Subcutaneous abdominal adipose tissue (tissue), 5 donors: ENCODE measurements at regions not wholly inside any gene's neighbourhood (a gene's known extent, or its start where the extent isn't known, plus 50 kb on each side); places are given as distances from the start of the nearest gene placed in this dataset.

Experiments
- H3K27ac ChIP-seq: one replicate; pipeline ENCODE4 v1.7.0; 2013; ENCODE audit warnings: low read depth, mild to moderate bottlenecking, inconsistent platforms, low read length, moderate library complexity
- H3K27me3 ChIP-seq, 5 donors: one replicate each; pipeline ENCODE4 v1.7.0; 2013; ENCODE audit warnings: low read length in 5 of 5, inconsistent platforms in 1 of 5; ENCODE audit not compliant: control insufficient read depth in 5 of 5, insufficient read depth in 4 of 5
- H3K36me3 ChIP-seq, 5 donors: one replicate each; pipeline ENCODE4 v1.7.0; 2013; ENCODE audit warnings: low read length in 5 of 5; ENCODE audit not compliant: control insufficient read depth in 5 of 5, insufficient read depth in 5 of 5
- H3K4me1 ChIP-seq, 5 donors: one replicate each; pipeline ENCODE4 v1.7.0; 2013; ENCODE audit warnings: low read length in 5 of 5, mild to moderate bottlenecking in 3 of 5, moderate library complexity in 1 of 5; ENCODE audit not compliant: control insufficient read depth in 5 of 5, insufficient read depth in 5 of 5
- H3K4me3 ChIP-seq, 5 donors: one replicate each; pipeline ENCODE4 v1.7.0; 2013; ENCODE audit warnings: low read length in 5 of 5, low read depth in 1 of 5
- H3K9ac ChIP-seq, 5 donors: one replicate each; pipeline ENCODE4 v1.7.0; 2013; ENCODE audit warnings: low read length in 5 of 5, mild to moderate bottlenecking in 4 of 5, moderate library complexity in 3 of 5
- H3K9me3 ChIP-seq, 5 donors: one replicate each; pipeline ENCODE4 v1.7.0; 2013; ENCODE audit warnings: low read length in 5 of 5; ENCODE audit not compliant: control insufficient read depth in 5 of 5
- donor health status: healthy.
- donor health status: healthy.
- donor health status: healthy.
- donor health status: healthy.
- donor health status: healthy.

DNA sequence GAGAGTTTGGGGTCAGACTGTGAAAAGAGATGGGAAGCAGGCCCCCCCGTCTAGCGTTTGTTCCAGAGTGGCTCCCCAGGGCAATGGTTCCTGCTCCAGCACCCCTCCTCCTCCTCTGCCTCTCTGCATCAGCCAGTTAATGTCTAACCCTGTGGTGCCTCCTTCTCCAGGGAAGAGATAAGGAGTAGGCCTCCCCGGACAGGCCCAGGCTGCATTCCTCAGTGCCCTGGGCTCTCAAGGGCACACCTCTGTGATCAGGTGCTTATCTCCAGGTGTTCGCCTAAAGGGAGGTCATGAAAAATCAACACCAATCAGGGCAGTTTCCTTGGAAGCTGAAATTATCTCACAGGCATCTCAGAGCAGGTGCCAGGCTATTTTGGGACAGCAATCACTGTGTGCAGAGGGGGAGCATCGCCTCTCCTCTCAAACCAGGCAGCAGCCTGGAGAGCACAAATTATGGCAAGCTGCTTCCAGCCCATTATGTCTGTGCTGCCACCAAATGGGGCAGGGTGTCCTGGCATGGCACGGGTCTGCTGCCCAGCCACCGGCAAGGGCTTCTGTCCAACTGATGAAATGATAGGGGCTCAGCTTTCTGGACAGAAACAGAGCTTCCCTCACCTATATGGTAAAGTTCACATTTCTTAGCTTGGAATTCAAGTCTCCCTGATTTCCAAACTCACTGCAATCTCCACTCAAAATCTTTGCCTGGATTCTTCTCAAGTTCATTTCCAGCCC lies 255.8 kb upstream of the SLC14A2 start:
- Histone ChIP-seq H3K36me3 (no peaks in the 10 kb centered on the region), H3K27ac (peak overlapping the region; percentile 83), H3K9me3 (no peaks in the 10 kb centered on the region), H3K4me3 (no peak overlapping the region), H3K27me3 (no peaks in the 10 kb centered on the region), H3K9ac (no peak overlapping the region), H3K4me1 (peaks cover 7 to 56% (median 31%) of the 10 kb centered on the region in 5 donors)

DNA sequence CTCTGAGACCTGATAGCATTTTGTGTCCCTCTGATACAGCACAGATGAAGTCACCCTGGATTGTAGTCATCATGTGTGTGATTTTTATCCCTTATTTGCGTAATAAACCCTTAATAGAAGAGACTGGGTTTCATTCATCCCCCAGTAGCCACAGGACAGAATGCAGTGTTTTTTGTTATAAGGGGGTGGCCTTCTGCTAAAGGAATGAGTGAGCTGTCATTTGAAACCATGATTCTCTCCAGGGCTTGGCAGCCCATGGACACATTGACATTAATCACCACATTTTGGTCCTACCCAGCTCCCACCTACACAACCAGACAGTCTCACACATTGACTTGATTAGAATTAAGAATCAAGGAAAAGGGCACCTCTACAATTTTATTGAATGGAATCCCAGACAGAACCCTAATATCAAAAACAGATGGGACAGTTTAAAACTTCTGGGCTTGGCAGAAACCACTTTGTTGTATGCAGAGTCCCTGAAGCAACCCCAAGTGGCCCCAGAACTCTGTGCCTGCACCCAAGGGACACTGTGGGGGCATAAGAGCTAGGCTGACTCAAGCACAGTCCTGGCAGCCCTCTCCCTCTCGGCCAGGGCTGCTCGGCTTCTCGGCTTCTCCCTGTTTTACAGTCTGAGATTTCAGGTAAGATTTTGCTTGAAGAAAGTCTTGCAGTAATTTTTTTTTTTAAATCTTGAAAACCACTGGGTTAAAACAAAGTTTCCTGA lies 254.0 kb upstream of the SLC14A2 start:
- no peaks in the 10 kb centered on the region for H3K36me3 ChIP-seq
- no peaks in the 10 kb centered on the region for H3K27me3 ChIP-seq
- H3K27ac ChIP-seq = peak overlapping the region; percentile 83
- peaks cover 7 to 56% (median 29%) of the 10 kb centered on the region in 5 donors for H3K4me1 ChIP-seq
- no peaks in the 10 kb centered on the region for H3K9me3 ChIP-seq
- H3K9ac ChIP-seq = no peak overlapping the region
- H3K4me3 ChIP-seq = no peak overlapping the region

DNA sequence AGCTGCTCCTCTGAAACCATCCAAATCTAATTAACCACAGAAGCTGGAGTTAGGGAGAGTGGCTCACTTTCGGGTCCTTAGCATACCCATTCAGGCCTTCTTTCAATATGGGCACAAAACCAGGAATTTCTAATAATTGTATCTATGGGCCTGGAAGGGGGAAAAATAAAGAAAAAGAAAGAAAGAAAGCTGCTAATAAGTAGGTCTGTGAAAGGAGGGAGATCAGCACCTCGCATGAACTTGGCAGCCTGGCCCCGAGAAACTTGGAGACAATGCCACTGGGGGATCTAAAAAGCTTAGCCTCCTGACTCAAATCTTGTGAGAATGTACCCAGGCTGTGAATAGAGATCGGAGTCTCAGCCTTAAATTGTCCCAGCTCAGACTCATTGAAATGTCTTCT lies 252.1 kb upstream of the SLC14A2 start:
- Histone ChIP-seq H3K4me1 (peaks cover 7 to 59% (median 25%) of the 10 kb centered on the region in 5 donors), H3K27me3 (no peaks in the 10 kb centered on the region), H3K4me3 (no peak overlapping the region), H3K27ac (peak overlapping the region; percentile 18), H3K9ac (no peak overlapping the region), H3K9me3 (no peaks in the 10 kb centered on the region), H3K36me3 (no peaks in the 10 kb centered on the region)

DNA sequence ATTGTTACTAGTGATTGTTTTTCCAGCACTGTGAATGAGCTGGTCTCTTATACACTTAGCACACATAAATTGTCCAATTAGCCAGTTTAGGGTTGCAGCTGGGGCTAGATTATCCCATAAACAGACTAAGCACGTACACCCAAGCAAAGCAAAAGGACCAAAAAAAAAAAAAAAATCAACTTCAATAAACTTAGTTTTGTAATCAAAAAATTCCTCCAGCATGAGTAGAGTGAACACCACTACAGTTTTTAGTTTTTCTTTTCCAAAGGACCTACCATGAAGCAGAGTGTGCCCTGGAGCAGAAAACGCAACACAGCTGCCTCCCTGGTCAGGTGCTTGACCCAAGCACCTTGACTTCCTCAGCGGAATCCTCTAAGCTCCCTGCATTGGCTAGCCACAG lies 249.4 kb upstream of the SLC14A2 start:
- Histone ChIP-seq H3K27ac (peak overlapping the region; percentile 33), H3K4me1 (peaks cover 9 to 50% (median 20%) of the 10 kb centered on the region in 5 donors), H3K4me3 (no peak overlapping the region), H3K27me3 (peaks cover 0 to 3% (median 0%) of the 10 kb centered on the region in 5 donors), H3K36me3 (no peaks in the 10 kb centered on the region), H3K9ac (no peak overlapping the region), H3K9me3 (no peaks in the 10 kb centered on the region)

DNA sequence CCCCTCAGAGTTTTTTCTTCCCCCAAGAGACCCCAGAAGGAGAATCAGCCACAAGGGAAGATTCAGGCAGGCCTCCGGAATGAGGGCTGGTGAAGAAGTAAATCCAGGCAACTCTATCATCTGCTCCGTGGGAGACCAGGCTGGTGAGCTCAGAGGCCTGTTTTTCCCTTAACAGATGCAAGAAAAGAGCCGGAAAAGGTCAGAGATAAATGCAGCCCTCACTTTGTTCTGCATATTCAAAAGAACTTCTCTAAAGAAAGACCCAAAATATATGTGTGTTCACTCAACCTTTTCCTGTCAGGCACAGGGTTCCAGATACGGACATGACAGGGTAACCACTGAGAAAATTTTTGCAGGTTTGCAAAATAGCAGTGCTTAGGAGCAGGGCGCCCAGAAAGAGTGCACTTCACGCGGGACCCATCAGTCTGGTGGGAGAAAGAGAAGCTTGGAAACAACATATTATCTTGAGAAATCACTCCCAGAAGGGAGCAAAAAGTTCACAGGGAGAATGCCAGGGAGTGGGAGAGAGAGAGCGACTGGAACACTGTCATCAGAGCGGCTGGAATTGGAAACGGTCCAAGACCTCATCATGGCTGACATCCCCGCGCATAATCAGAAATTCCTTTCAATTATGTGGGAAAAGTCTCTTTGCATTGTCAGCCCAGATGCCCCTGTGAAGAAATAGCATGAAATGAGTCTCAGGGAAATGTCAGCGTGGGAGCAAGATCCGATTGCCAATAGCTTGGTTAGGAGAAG lies 244.8 kb upstream of the SLC14A2 start:
- Histone ChIP-seq H3K9ac (peak overlapping the region in 1 of 5 donors; percentile 57), H3K27ac (peak overlapping the region; percentile 86), H3K27me3 (peaks cover 0 to 3% (median 0%) of the 10 kb centered on the region in 5 donors), H3K4me1 (peaks cover 7 to 30% (median 10%) of the 10 kb centered on the region in 5 donors), H3K36me3 (no peaks in the 10 kb centered on the region), H3K4me3 (no peak overlapping the region), H3K9me3 (no peaks in the 10 kb centered on the region)

DNA sequence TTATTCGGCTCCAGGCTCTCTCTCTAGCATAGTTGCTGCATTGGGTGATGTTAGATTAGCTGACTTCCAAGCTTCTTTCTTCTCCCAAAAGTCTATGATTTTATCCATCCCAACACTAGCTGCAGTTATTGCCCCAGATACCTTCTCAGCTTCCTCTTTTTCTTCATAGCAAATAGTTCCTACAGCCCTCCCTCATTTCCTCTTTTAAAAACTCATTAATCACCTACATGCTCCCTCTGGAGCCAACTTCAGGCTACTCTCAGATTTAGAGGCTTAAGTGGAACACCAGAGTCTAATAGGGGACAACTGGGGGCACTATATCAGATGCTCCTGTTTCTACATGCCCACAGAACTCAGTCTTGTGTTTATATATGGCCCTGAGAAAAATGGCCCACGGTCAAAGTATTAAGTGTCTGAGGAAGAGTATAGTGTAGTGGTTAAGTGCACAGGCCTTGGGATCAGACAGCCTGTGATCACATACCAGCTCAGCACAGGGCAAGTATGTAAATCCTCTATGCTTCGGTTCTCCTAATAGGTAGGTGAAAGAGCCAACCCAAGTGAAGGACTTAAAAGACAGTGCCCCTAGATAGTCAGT lies 241.9 kb upstream of the SLC14A2 start:
- Histone ChIP-seq H3K9me3 (no peaks in the 10 kb centered on the region), H3K9ac (no peak overlapping the region), H3K4me3 (no peak overlapping the region), H3K4me1 (peaks cover 7 to 15% (median 10%) of the 10 kb centered on the region in 5 donors), H3K36me3 (no peaks in the 10 kb centered on the region), H3K27ac (no peak overlapping the region), H3K27me3 (peaks cover 0 to 3% (median 0%) of the 10 kb centered on the region in 5 donors)

DNA sequence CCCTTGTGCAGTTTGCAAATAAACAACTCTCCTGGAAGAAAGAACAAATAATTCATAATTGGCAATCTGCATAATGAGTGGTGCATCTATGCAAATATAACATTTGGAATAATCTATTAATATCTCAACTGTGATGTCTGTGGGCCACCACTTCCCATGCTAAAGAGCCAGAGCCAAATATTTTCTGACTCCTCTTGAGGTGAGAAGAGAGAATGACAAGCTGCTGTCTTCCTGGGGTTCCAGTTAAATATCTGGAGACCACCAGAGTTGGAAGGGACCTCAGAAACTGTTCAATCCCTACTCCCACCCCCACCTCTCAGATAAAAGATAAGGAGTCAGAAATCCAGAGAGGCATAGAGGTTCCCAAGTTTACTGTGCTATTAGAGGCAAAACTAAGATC lies 241.0 kb upstream of the SLC14A2 start:
- Histone ChIP-seq H3K27ac (no peak overlapping the region), H3K4me3 (no peak overlapping the region), H3K36me3 (no peaks in the 10 kb centered on the region)

DNA sequence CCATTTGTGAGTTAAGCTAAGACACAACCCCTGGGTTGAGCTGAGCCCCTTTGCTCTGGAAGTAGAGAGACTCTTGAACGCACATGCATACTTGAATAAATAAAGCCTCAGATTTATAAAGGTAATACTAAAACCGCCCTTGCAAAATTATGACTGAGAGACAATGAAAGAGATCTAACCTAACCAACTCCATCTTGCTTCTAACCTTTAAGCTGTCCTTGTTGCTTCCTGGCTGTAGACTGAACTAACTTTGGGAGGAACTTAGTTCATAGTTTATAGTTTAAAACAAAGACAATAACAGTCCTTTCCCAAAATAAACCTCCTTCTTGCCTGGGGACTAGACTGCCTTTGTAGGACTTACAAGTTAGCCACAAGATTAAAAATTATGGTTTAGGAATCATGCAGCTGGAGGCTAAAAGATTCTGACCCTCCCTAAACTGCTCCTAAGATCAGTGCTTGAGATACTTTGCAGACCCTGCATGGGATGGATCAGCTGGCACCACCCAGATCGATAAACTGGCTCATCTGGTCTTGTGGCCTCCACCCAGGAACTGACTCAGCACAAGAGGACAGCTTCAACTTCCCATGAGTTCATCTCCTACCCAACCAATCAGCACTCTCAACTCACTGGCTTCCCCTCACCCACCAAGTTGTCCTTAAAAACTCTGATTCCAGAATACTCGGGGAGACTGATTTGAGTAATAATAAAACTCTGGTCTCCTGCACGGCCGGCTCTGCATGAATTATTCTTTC lies 240.2 kb upstream of the SLC14A2 start:
- H3K4me1 ChIP-seq = peaks cover 7 to 11% (median 10%) of the 10 kb centered on the region in 5 donors
- H3K9ac ChIP-seq = no peak overlapping the region
- no peaks in the 10 kb centered on the region for H3K36me3 ChIP-seq
- no peaks in the 10 kb centered on the region for H3K9me3 ChIP-seq
- no peak overlapping the region for H3K4me3 ChIP-seq
- no peak overlapping the region for H3K27ac ChIP-seq
- peaks cover 0 to 3% (median 0%) of the 10 kb centered on the region in 5 donors for H3K27me3 ChIP-seq

More for the DNA sequence above, 241.0 kb upstream of the SLC14A2 start:
- Histone ChIP-seq H3K9me3 (no peaks in the 10 kb centered on the region), H3K27me3 (peaks cover 0 to 3% (median 0%) of the 10 kb centered on the region in 5 donors), H3K4me1 (peaks cover 7 to 15% (median 10%) of the 10 kb centered on the region in 5 donors), H3K9ac (no peak overlapping the region)

DNA sequence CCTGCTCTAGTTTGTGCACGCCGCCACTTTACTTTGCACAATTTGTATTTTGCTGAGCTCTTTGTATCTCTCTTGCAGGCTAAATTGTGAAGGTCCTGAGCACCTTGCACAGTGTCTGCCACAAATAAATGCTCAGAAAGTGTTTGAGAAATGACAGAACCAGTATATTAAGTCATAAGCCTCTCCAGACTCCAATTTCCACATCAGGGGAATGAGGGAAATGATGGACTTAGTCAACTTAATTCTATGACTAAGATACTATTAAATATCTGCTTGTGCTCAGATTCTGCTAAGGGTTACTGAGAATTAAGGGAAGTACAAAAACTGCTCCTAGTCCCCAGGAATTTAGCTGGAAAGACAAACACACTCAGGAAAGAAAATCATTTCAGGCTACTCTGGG lies 239.1 kb upstream of the SLC14A2 start:
- no peaks in the 10 kb centered on the region for H3K9me3 ChIP-seq
- H3K27me3 ChIP-seq = no peaks in the 10 kb centered on the region
- no peaks in the 10 kb centered on the region for H3K4me1 ChIP-seq
- H3K9ac ChIP-seq = no peak overlapping the region
- H3K4me3 ChIP-seq = no peak overlapping the region
- no peak overlapping the region for H3K27ac ChIP-seq
- H3K36me3 ChIP-seq = no peaks in the 10 kb centered on the region
